HEK293T (cell line): ENCODE measurements at regions not wholly inside any gene's neighbourhood (a gene's known extent, or its start where the extent isn't known, plus 50 kb on each side); places are given as distances from the start of the nearest gene placed in this dataset.

Source experiments
- CTCF ChIA-PET: fragments of 350-600 bp; formaldehyde crosslinking; extraction: SDS; loops from one replicate; lab custom pipeline; 2021; ENCODE audit warnings: antibody characterized with exemption, inconsistent platforms; lab: Yijun Ruan, JAX
- POLR2A ChIA-PET: fragments of 350-600 bp; formaldehyde crosslinking; extraction: SDS; loops from one replicate; lab custom pipeline; 2020; ENCODE audit warnings: antibody characterized with exemption, inconsistent platforms; lab: Yijun Ruan, JAX
- DNase-seq: peaks from one replicate; pipeline ENCODE4 v3.0.0; 2012; ENCODE audit warnings: mixed read lengths; ENCODE audit errors: extremely low spot score
- ARNT ChIP-seq: fragments of 450-650 bp; IDR thresholded peaks from 2 replicates; pipeline ENCODE4 v1.6.1; 2017; ENCODE audit warnings: mild to moderate bottlenecking
- BHLHE40 ChIP-seq: fragments of 450-650 bp; IDR thresholded peaks from 2 replicates; pipeline ENCODE4 v1.6.1; 2016; ENCODE audit warnings: mild to moderate bottlenecking, moderate library complexity, borderline replicate concordance
- CTBP1 ChIP-seq: fragments of 450-650 bp; IDR thresholded peaks from 2 replicates; pipeline ENCODE4 v1.6.1; 2016; ENCODE audit warnings: borderline replicate concordance
- ELF4 ChIP-seq: fragments of 450-650 bp; IDR thresholded peaks from 2 replicates; pipeline ENCODE4 v1.6.1; 2017; ENCODE audit warnings: antibody characterized with exemption
- FOXA1 ChIP-seq: fragments of 450-650 bp; IDR thresholded peaks from 2 replicates; pipeline ENCODE4 v1.6.1; 2016; ENCODE audit warnings: mild to moderate bottlenecking
- FOXK2 ChIP-seq: fragments of 450-650 bp; IDR thresholded peaks from 2 replicates; pipeline ENCODE4 v1.6.1; 2016; ENCODE audit warnings: mild to moderate bottlenecking
- FOXM1 ChIP-seq: fragments of 450-650 bp; IDR thresholded peaks from 2 replicates; pipeline ENCODE4 v1.6.1; 2017; ENCODE audit warnings: mild to moderate bottlenecking, borderline replicate concordance
- HDGF ChIP-seq: fragments of 450-650 bp; IDR thresholded peaks from 2 replicates; pipeline ENCODE4 v1.6.1; 2017; ENCODE audit warnings: antibody characterized with exemption, borderline replicate concordance
- L3MBTL2 ChIP-seq: fragments of 450-650 bp; conservative IDR thresholded peaks from 2 replicates; pipeline ENCODE4 v1.6.1; 2016; ENCODE audit warnings: mild to moderate bottlenecking
- LEF1 ChIP-seq: fragments of 450-650 bp; IDR thresholded peaks from 2 replicates; pipeline ENCODE4 v1.6.1; 2017; ENCODE audit warnings: mild to moderate bottlenecking, borderline replicate concordance
- NFRKB ChIP-seq: fragments of 450-650 bp; IDR thresholded peaks from 2 replicates; pipeline ENCODE4 v1.6.1; 2016; ENCODE audit warnings: mild to moderate bottlenecking, moderate library complexity
- PKNOX1 ChIP-seq: fragments of 450-650 bp; IDR thresholded peaks from 2 replicates; pipeline ENCODE4 v1.6.1; 2016
- SP1 ChIP-seq: fragments of 450-650 bp; IDR thresholded peaks from 2 replicates; pipeline ENCODE4 v1.6.1; 2017
- SUZ12 ChIP-seq: fragments of 450-650 bp; IDR thresholded peaks from 2 replicates; pipeline ENCODE4 v1.6.1; 2016; ENCODE audit warnings: mild to moderate bottlenecking
- TARDBP ChIP-seq: fragments of 450-650 bp; IDR thresholded peaks from 2 replicates; pipeline ENCODE4 v1.6.1; 2016
- ZNF384 ChIP-seq: fragments of 450-650 bp; IDR thresholded peaks from 2 replicates; pipeline ENCODE4 v1.6.1; 2016

DNA sequence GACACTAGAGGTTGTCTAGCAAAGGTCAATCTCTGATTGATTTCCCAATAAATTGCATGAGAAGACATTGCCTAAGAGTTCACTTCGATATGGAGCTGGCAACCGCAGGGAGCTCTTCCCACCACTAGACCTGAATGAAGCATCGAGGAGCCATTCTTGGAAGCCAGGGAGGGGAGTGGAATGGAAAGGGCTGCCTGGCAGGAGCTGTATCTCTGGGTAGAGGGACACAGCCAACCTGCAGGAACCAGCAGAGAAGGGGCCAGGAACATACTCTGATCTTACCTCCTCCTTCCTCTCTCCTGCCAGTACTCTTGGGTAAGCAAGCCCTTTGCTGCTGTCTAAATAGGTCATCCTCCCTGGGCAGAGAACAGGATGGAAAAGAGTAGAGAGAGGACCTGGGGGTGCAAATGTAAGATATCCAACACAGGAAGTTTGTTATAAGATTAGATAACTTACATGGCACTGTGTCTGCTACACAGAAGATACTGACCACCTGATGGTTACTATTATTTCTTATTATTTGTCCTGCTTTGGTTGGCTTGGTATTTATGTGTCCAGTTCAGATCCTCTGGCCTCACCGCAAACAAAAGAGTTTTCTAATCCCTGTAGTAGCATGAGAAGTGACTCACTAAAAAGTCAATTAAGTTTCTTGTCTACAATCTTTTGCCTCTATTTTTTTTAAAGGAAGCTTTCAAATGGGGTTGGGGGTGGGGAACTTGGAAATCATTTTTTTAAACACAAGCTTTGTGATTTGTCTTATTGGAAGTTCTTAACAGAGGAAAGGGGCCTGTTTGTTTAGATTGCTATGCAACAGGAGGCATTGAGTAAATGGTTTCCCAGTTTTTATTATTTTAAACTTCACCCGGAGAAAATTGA, 156.7 kb upstream of the TSC22D2 start:
- ChIA-PET POLR2A (no interaction called here), CTCF (interaction anchor here (0.8 to 0.9 kb wide), 2 partner anchors 10 to 125 kb away, joined by 3 read pairs; no protein-coding TSS in a partner anchor)
- DNase-seq, result peak; percentile 30
- no peak for TF ChIP-seq FOXA1
- no peak for TF ChIP-seq FOXK2
- TF ChIP-seq TARDBP, result no peak
- no peak for TF ChIP-seq PKNOX1
- no peak for TF ChIP-seq LEF1
- no peak for TF ChIP-seq CTBP1
- no peak for TF ChIP-seq ARNT
- no peak for TF ChIP-seq ELF4
- TF ChIP-seq BHLHE40, result no peak
- TF ChIP-seq SP1, result no peak
- TF ChIP-seq FOXM1, result no peak
- TF ChIP-seq L3MBTL2, result no peak
- TF ChIP-seq ZNF384, result no peak
- TF ChIP-seq HDGF, result no peak
- no peak for TF ChIP-seq NFRKB
- TF ChIP-seq SUZ12, result no peak

DNA sequence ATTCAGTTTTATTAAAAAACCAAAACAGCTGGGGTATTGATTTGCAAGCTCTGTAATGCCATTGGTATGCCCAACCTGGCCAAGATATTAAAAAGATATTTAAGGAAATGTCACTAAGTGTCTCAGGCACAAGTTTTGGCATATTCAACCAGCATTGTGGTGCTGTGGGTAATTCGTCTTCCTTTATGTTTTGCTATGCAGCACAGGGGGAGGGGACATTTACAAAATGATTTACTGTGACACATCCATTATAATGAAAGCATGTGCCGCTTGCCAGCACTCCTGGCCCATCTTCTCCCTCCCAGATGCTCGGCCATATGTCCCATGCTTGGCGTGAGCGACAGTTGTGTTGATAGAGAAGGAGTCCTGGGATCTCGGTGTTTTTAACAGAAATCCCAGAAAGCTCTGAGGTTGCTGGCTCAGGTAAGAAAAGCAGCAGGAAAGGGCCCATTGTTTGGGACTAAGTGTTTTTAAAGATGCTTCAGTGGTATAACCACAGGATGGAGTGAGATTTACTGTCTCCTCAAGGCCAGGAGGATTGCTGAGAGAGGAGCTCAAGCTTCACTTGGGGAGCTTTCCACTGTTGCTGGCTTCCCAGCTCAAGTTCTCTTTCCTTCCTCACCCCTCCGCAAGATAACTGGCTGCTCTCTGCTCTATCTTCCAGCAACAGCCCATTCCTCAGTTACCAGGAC, 158.2 kb upstream of the TSC22D2 start:
- TF ChIP-seq CTBP1 (no peak), PKNOX1 (peak; percentile 75)
- no peak for DNase-seq
- ChIA-PET POLR2A (no interaction called here), CTCF (no interaction called here)

DNA sequence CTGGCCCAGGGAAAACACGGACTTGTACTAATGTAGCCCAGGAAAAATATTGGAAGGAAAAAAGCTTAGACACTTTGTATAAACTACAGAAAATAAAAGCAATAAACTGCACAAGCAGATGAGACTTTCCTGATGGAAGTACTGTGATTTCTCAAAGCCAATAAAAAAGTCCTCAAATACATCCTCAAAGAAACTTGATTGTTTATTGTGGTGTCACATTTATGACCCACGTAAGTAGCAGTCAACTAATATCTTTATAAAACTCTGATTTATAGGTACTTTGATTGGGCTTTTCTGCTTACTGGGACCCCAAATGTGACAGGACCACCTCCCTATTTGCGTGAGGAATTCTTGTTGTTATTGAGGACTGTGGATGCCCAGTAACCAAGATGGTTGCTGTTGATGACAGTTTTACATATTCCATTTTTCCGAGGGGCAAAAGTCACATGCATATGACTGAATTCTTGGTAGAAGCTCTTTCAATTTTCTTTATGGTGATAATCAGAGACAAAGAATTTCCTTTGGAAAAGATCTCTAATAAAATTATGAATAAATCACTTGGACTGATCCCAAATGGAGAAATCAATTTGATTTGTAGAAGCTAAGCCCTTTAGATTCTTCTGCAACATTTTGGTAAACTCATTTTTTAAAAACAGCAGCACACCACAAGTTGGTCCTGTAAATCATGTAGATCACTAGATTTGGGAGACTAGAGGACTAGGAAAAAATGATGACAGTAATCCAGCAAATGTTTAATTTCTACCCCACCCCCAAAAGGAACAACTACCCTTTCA, 159.0 kb upstream of the TSC22D2 start:
- DNase-seq, result no peak
- TF ChIP-seq HDGF, result no peak
- no peak for TF ChIP-seq FOXA1
- TF ChIP-seq L3MBTL2, result no peak
- no peak for TF ChIP-seq SP1
- TF ChIP-seq PKNOX1, result peak; percentile 63
- CTCF ChIA-PET, result interaction anchor here (0.6 kb wide), 1 partner anchor 539 kb away, joined by 3 read pairs; no protein-coding TSS in a partner anchor
- POLR2A ChIA-PET, result no interaction called here

GRCh38 chr3:150248116-150248887, 159.8 kb upstream of the TSC22D2 start:
- no peak for DNase-seq
- POLR2A ChIA-PET, result no interaction called here

More at GRCh38 chr3:150248116-150248887, 159.8 kb upstream of the TSC22D2 start:
- TF ChIP-seq SUZ12 (no peak), SP1 (no peak), HDGF (no peak), ZNF384 (no peak), PKNOX1 (no peak), BHLHE40 (no peak)
- CTCF ChIA-PET, result interaction anchor here (0.6 kb wide), 1 partner anchor 539 kb away, joined by 3 read pairs; no protein-coding TSS in a partner anchor
